ENCODE measurements at regions not wholly inside any gene's neighbourhood (a gene's known extent, or its start where the extent isn't known, plus 50 kb on each side); places are given as distances from the start of the nearest gene placed in this dataset.

DNA sequence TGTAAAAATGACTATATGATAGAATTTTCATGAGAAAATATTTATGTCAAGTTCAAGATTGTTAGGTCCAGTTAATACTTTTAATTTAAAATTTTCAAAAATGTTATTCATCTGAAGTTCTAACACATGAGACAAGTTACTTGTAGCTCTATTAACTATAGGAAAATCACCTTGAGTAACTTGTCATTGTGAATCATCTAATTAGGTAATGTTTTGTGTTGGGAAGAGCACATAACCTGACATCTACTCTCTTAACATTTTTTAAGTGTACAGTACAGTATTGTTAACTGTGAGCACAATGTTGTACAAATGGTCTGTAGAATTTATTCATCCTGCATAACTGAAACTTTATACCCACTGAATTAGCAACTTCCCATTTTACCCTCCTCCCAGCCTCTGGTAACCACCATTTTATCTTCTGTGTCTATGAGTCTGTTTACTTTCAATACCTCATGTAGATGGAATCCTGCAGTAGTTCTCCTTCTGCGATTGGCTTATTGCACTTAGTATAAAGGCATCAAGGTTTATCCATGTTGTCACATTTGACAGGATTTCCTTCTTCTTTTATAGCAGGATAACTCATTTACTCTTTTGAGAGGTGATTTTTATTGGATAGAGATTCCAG lies 54.6 kb downstream of the ARL4A start:
- no peak for DNase-seq

GRCh38 chr7:12746211-12746610 lies 58.8 kb downstream of the ARL4A start:
- no peak for DNase-seq

DNA sequence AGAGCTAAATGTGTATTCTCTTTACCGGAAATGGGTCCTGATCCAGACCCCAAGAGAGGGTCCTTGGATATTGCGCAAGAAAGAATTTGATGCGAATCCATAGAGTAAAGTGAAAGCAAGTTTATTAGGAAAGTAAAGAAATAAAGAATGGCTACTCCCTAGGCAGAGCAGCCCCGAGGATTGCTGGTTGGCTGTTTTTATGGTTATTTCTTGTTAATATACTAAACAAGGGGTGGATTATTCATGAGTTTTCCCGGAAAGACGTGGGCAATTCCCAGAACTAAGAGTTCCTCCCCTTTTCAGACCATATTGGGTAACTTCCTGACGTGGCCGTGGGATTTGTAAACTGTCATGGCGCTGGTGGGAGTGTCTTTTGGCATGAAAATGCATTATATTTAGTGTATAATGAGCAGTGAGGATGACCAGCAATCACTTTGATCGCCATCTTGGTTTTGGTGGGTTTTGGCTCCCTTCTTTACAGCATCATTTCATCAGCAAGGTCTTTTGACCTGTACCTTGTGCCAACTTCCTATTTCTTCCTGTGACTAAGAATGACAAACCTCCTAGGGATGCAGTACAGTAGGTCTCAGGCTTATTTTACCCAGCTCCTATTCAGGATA lies 60.4 kb downstream of the ARL4A start:
- no peak for DNase-seq

GRCh38 chr7:12749069-12749468 lies 61.6 kb downstream of the ARL4A start:
- no peak for DNase-seq

DNA sequence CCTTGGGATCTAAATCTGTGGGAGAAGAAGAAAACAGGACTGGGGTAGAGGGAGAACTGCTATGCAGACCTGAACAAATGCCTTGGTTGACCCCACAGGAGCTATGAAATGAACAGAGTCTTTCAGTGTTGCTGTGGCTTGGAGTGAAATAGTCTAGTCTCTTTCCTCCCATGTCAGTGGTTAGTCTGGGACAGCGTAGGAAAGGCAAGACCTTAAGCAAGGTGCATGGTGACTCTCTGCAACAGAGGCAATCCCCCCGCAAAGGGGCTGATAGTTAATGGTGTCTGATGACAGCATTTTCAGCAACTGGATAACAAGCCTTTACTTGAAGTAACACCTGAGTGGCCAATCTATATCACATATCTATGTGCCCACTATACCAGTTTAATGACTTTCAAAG lies 62.3 kb downstream of the ARL4A start:
- DNase-seq: no peak

GRCh38 chr7:12751764-12752163 lies 64.3 kb downstream of the ARL4A start:
- DNase-seq: no peak

DNA sequence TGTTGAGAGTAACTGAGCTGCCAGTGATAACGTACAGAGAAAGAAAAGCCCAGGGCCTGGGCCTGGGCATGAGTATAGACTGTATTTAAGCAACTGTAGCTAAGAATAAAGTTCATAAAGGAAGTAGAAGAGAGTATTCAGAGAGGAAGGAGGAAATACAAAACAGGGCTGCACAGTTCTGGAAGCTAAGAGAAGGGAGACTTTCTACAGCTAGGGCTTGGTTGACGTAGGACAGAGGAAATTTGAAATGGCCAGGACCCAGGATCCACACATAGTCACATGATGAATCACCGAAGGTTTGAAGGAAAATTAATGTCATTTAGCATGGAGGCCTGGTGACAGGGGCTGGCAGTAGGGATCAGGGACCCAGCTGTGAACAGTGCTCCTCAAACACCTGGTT lies 66.7 kb downstream of the ARL4A start:
- DNase-seq: no peak

DNA sequence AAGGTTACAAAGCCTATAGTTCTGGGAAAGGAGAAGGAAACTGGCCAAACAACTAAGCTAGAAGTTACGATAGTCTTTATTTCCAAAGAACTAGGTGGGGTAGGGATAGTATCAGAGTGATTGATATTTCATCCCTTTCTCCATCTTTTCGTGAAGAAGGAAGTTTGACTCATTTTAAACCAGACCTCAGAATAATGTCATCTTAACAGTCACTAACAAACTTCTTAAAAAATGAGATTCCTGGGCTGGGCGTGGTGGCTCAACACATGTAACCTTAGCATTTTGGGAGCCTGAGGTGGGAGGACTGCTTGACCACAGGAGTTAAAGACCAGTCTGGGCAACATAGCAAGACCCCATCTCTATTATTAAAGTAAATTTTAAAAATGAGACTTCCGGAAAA lies 69.4 kb downstream of the ARL4A start:
- DNase-seq: no peak

DNA sequence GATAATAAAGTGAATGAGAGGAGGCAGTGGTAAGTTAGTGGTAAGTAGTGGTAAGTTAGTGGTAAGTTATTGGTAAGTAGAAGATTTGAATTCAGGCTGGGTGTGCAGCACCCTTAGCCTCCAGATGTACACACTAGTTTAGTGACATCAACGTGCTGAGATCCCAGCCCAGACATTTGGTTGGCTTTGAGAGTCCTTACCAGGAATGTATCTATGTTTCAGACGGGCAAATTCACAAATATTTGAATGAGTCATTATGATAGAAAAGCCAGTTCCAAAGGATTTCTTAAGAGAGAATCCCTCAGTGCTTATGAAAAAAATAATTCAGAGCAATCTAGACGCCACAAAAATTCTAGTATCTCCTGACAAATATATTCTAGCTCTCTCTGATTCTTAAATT lies 70.0 kb downstream of the ARL4A start:
- no peak for DNase-seq

DNA sequence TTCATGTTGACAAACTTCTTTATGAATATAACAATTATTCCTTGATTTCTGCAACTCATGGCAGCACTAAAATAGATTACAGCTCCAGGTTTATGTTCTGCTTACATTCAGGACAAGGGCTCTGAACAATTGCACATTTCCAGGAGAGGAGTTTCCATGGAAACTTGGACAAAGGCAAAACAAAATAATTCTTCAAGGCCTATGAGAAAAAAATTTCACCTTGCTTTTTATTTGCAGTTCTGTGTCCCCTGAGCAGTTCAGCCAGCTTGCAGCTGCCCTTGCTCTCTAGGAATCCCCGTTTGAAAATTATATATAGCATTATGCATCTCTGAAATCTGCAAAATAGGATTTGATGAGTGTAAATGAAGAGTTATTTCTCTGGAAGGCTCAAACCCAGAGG lies 71.7 kb downstream of the ARL4A start:
- DNase-seq: no peak

GRCh38 chr7:12761111-12761510 lies 73.7 kb downstream of the ARL4A start:
- DNase-seq: no peak

DNA sequence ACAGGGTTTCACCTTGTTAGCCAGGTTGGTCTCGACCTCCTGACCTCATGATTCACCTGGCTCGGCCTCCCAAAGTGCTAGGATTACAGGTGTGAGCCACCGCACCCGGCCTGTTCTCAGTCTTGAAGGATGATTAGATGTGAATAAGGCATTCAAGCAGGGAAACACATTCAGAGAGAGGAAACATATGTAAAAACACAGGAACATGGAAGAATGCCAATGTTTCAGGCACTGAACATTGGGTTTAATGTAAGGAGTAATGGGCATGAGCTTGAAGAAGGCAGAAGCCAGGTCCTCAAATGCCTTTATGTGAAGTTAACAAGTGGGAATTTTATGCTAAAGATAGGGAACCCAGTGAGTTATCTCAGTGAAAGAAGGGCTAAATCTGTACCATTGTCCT lies 74.3 kb downstream of the ARL4A start:
- no peak for DNase-seq

DNA sequence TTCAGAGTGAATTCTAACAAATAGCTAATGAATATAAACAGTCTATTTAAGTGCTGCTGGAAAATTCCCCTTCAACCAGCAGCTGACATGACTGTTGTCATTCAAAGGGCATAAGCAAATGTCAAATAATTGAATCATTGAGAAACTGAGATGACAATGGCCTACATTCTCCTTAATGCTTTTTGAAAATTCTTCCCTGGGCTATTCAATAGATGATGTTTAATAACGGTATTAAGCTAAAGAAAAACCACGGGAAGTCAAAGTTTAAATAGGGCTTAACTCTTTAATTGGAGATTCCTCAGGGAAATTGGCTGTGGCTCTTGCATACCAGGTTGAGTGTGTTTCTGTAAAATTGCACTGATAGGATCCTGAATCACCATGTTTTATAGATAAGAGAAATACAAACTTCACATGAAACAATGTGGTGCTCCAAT lies 77.0 kb downstream of the ARL4A start:
- no peak for DNase-seq

- DNase-seq: no peak
Measured at GRCh38 chr7:12765431-12766100, 78.1 kb downstream of the ARL4A start.

- no peak for DNase-seq
Measured at GRCh38 chr7:12766416-12766815, 79.0 kb downstream of the ARL4A start.

DNA sequence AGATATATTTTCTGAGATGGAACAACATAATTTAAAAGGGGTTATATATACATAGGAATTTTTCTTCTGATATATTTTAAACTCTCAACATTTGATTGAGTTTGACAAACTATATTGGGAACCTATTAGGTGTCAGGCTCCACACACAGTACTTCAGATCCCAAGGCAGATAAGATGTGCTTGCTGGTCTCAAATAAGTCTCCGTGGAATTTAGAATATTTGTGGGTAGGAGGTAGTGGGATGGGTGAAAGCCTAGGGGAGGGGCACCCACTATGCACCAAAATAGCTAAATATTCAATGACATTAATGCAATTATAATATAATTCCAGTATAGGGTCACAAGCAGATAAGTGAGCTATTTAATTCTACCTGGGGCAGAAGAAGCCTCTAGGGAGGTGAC lies 81.5 kb downstream of the ARL4A start:
- DNase-seq: no peak

DNA sequence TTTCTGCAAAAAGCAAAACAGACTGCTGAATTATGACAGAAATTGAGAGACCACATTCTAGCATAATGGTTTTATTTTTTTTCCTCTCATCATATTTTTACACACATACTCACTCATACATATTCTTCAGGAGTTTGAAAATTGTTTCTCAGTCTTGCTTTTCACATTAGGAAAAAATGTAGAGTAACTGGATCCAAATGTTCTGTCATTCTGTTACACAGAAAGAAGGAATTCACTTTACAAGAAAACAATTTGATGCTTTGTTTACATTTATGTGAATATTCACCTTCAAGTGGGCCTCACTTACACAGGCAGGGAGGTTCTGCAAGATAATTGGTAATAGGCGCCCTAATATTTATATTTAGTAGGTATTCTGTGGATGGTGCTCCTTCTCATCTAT lies 82.0 kb downstream of the ARL4A start:
- no peak for DNase-seq

- DNase-seq: no peak
Measured at GRCh38 chr7:12770227-12770975, 83.0 kb downstream of the ARL4A start.

DNA sequence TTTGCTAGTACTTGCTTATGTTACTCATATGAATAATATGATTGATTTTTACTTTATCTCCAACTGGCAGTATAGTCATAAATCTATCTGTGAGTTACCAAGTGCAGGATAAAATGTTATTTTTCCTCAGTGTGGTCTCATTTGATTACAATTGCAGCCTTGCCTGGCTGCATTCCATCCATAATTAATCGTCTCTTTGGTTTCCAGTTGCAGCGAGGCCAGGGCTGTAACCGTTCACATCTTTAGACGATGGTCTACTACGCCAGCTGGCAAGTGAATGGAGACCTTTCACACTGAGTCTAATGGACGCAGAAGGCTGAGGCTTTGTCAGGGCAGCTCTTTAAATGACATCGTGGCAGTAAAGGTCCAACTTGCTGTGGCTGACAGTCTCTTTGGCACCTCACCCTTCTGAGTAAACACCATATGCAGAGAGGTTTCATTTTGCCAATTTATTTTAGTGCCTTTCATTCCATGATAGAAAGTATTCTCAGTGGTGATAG lies 84.0 kb downstream of the ARL4A start:
- peak; percentile 50 for DNase-seq

DNA sequence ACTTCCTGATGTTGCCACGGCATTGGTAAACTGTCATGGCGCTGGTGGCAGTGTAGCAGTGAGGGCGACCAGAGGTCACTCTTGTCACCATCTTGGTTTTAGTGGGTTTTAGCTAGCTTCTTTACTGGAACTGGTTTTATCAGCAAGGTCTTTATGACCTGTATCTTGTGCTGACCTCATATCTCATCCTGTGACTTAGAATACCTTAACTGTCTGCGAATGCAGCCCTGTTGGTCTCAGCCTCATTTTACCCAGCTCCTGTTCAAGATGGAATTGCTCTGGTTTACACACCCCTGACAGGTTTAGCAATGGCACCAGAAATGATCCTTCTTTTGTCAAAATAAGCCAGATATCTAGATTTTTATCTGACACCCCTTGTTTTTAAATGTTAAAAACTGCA lies 85.3 kb downstream of the ARL4A start:
- no peak for DNase-seq

GRCh38 chr7:12777257-12777656 lies 89.8 kb downstream of the ARL4A start:
- DNase-seq: no peak

- no peak for DNase-seq
Measured at GRCh38 chr7:12779947-12780346, 92.5 kb downstream of the ARL4A start.

DNA sequence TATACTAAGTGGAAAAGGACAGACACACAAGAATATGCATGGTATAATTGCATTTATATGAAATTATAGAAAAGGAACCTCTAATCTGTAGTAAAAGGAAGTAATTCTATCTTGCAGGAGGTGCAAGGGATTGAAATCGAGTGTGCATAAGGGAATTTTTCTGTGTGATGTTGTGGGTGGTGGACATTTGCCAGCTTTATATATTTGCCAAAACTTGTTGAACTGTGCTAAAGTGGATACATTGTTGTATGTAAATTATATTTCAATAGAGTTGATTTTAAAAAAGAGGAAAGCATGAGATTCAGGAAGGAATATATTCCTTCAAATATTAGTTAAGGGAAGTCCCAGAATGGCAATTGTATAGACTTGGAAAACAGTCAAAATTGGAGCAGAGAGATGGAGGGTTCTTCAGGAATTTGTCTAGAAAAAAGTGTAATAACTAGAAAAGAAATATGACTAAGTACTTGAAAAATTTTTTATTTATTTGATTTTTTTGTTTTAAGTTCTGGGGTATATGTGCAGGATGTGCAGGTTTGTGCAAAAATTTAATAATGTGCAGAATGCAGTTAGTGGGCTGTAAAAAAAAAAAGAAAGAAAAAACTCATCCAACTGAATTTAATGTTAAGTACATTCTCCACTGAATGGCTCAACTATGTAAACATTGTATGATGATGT lies 96.1 kb downstream of the ARL4A start:
- DNase-seq: no peak

Data from NCI-H2171 (cell line).